ENCODE measurements at regions not wholly inside any gene's neighbourhood (a gene's known extent, or its start where the extent isn't known, plus 50 kb on each side); places are given as distances from the start of the nearest gene placed in this dataset.

- H3K36me3 ChIP-seq (ENCODE audit: insufficient read depth in 1 of 2, low read depth in 1 of 2): no peaks in the 10 kb centered on the region
- TF ChIP-seq CTCF (IDR thresholded peaks at IDR 0.05): no peak
- no peaks in the 10 kb centered on the region for H3K27me3 ChIP-seq (ENCODE audit: insufficient read depth in 3 of 3, low read length in 2 of 3)
- H3K4me3 ChIP-seq: no peak overlapping the region
- 79 to 86% (median 80%) methylated on average over 3 of the region's 3 CpGs for WGBS, 3 donors
- H3K4me1 ChIP-seq: no peaks in the 10 kb centered on the region
- H3K27ac ChIP-seq: no peak overlapping the region
- no peak for ATAC-seq
- intact Hi-C loops (cut with DNase I): no loop called here
- DNase-seq: no peak
- H3K9me3 ChIP-seq: no peaks in the 10 kb centered on the region
These were observed 146.7 kb upstream of the SMIM21 start for GRCh38 chr18:75574187-75574586.

- H3K4me1 ChIP-seq: no peaks in the 10 kb centered on the region
- no peaks in the 10 kb centered on the region for H3K36me3 ChIP-seq (ENCODE audit: insufficient read depth in 1 of 2, low read depth in 1 of 2)
- H3K27ac ChIP-seq: no peak overlapping the region
- no peak overlapping the region for H3K4me3 ChIP-seq
- no peaks in the 10 kb centered on the region for H3K27me3 ChIP-seq (ENCODE audit: insufficient read depth in 3 of 3, low read length in 2 of 3)
- intact Hi-C loops (cut with DNase I): no loop called here
- no peaks in the 10 kb centered on the region for H3K9me3 ChIP-seq
- 91 to 93% (median 92%) methylated on average over 5 of the region's 5 CpGs for WGBS, 3 donors
- ATAC-seq (no peak), DNase-seq (no peak)
- TF ChIP-seq CTCF (IDR thresholded peaks at IDR 0.05): no peak
These were observed 135.6 kb upstream of the SMIM21 start for GRCh38 chr18:75563150-75563549.

- H3K4me3 ChIP-seq: no peak overlapping the region
- no peaks in the 10 kb centered on the region for H3K4me1 ChIP-seq
- 47 to 60% (median 53%) methylated on average over 5 of the region's 5 CpGs for WGBS, 3 donors
- H3K9me3 ChIP-seq: no peaks in the 10 kb centered on the region
- DNase-seq (no peak), ATAC-seq (no peak)
- H3K36me3 ChIP-seq (ENCODE audit: insufficient read depth in 1 of 2, low read depth in 1 of 2): no peaks in the 10 kb centered on the region
- intact Hi-C loops (cut with DNase I): no loop called here
- H3K27ac ChIP-seq: no peak overlapping the region
- H3K27me3 ChIP-seq (ENCODE audit: insufficient read depth in 3 of 3, low read length in 2 of 3): no peaks in the 10 kb centered on the region
- TF ChIP-seq CTCF (IDR thresholded peaks at IDR 0.05): no peak
These were observed 134.7 kb upstream of the SMIM21 start for GRCh38 chr18:75562216-75562615.

- H3K27ac ChIP-seq: no peak overlapping the region
- WGBS, 3 donors: 26 to 35% (median 33%) methylated on average over 1 of the region's 1 CpG
- no peak overlapping the region for H3K4me3 ChIP-seq
- intact Hi-C loops (cut with DNase I): no loop called here
- no peaks in the 10 kb centered on the region for H3K36me3 ChIP-seq (ENCODE audit: insufficient read depth in 1 of 2, low read depth in 1 of 2)
- ATAC-seq (no peak), DNase-seq (no peak)
- H3K27me3 ChIP-seq (ENCODE audit: insufficient read depth in 3 of 3, low read length in 2 of 3): no peaks in the 10 kb centered on the region
- H3K9me3 ChIP-seq: no peaks in the 10 kb centered on the region
- TF ChIP-seq CTCF (IDR thresholded peaks at IDR 0.05): no peak
- H3K4me1 ChIP-seq: no peaks in the 10 kb centered on the region
These were observed 131.3 kb upstream of the SMIM21 start for GRCh38 chr18:75558790-75559189.

- Histone ChIP-seq H3K9me3 (no peaks in the 10 kb centered on the region), H3K27me3 (ENCODE audit: insufficient read depth in 3 of 3, low read length in 2 of 3) (no peaks in the 10 kb centered on the region), H3K4me1 (no peaks in the 10 kb centered on the region), H3K36me3 (ENCODE audit: insufficient read depth in 1 of 2, low read depth in 1 of 2) (no peaks in the 10 kb centered on the region), H3K27ac (no peak overlapping the region), H3K4me3 (no peak overlapping the region)
- 38 to 44% (median 40%) methylated on average over 3 of the region's 3 CpGs for WGBS, 3 donors
- DNase-seq (no peak), ATAC-seq (no peak)
- intact Hi-C loops (cut with DNase I): no loop called here
- TF ChIP-seq CTCF (IDR thresholded peaks at IDR 0.05): no peak
These were observed 129.3 kb upstream of the SMIM21 start for GRCh38 chr18:75556841-75557240.

Measured in psoas muscle (tissue), 7 donors.